ENCODE measurements at regions not wholly inside any gene's neighbourhood (a gene's known extent, or its start where the extent isn't known, plus 50 kb on each side); places are given as distances from the start of the nearest gene placed in this dataset.
"Not testable (repeated sequence)": the region's sequence is repeated elsewhere in the genome, so short reads cannot be mapped to it uniquely, and the experiment has no call there.

- Mint-ChIP-seq H3K36me3 (ENCODE audit: insufficient read depth) (no peaks in the 10 kb centered on the region), H3K4me3 (no peak overlapping the region), H3K27ac (ENCODE audit: low read depth) (no peak overlapping the region), H3K9me3 (no peaks in the 10 kb centered on the region), H3K4me1 (no peaks in the 10 kb centered on the region), H3K27me3 (peaks cover 20% of the 10 kb centered on the region)
- DNase-seq (ENCODE audit: low spot score in 2 of 2) (no peak), ATAC-seq (replicated peaks; ENCODE audit: extremely low read depth, poor library complexity, severe bottlenecking) (no peak)
Observed at GRCh38 chr10:78210548-78210947, 176.9 kb downstream of the RPS24 start.

- no peaks in the 10 kb centered on the region for H3K9me3 Mint-ChIP-seq
Observed at GRCh38 chr10:78210976-78211375, 177.3 kb downstream of the RPS24 start.

GRCh38 chr10:78211561-78212051 lies 177.9 kb downstream of the RPS24 start:
- no peak overlapping the region for H3K4me3 Mint-ChIP-seq
- H3K36me3 Mint-ChIP-seq (ENCODE audit: insufficient read depth) = no peaks in the 10 kb centered on the region
- H3K9me3 Mint-ChIP-seq = no peaks in the 10 kb centered on the region
- H3K27me3 Mint-ChIP-seq = peaks cover 31% of the 10 kb centered on the region
- DNase-seq (ENCODE audit: low spot score in 2 of 2) (no peak), ATAC-seq (replicated peaks; ENCODE audit: extremely low read depth, poor library complexity, severe bottlenecking) (no peak)
- H3K4me1 Mint-ChIP-seq = no peaks in the 10 kb centered on the region
- H3K27ac Mint-ChIP-seq (ENCODE audit: low read depth) = no peak overlapping the region

More at GRCh38 chr10:78210976-78211375, 177.3 kb downstream of the RPS24 start:
- H3K36me3 Mint-ChIP-seq (ENCODE audit: insufficient read depth) = no peaks in the 10 kb centered on the region
- DNase-seq (ENCODE audit: low spot score in 2 of 2) (no peak), ATAC-seq (replicated peaks; ENCODE audit: extremely low read depth, poor library complexity, severe bottlenecking) (no peak)
- no peaks in the 10 kb centered on the region for H3K4me1 Mint-ChIP-seq
- H3K4me3 Mint-ChIP-seq = no peak overlapping the region
- H3K27me3 Mint-ChIP-seq = peaks cover 24% of the 10 kb centered on the region
- H3K27ac Mint-ChIP-seq (ENCODE audit: low read depth) = no peak overlapping the region

- no peak overlapping the region for H3K4me3 Mint-ChIP-seq
- peaks cover 37% of the 10 kb centered on the region for H3K27me3 Mint-ChIP-seq
- H3K27ac Mint-ChIP-seq (ENCODE audit: low read depth) = no peak overlapping the region
- ATAC-seq (replicated peaks; ENCODE audit: extremely low read depth, poor library complexity, severe bottlenecking) (no peak), DNase-seq (ENCODE audit: low spot score in 2 of 2) (no peak)
- H3K9me3 Mint-ChIP-seq = no peaks in the 10 kb centered on the region
- no peaks in the 10 kb centered on the region for H3K4me1 Mint-ChIP-seq
- H3K36me3 Mint-ChIP-seq (ENCODE audit: insufficient read depth) = no peaks in the 10 kb centered on the region
Observed at GRCh38 chr10:78212060-78212785, 178.6 kb downstream of the RPS24 start.

DNA sequence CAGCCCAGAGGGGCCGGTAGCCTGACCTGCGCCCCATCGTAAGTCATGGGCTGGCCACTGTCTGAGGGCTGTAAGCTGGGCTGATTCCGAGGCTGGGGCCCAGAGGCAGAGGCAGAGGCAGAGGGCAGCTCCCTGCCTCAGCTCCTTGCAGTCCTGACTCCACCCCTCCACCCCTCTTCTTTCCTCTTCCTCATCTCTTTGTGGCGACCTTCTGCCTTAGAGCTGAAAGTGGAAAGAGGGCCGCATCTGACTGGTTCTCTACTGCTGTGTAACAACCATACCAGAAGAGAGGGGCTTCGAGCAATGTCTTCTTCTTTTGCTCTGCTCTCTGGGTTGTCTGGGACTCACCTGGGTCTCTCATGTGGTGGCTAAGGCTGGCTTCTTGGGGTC lies 179.1 kb downstream of the RPS24 start:
- no peaks in the 10 kb centered on the region for H3K4me1 Mint-ChIP-seq

GRCh38 chr10:78214955-78215354 lies 181.3 kb downstream of the RPS24 start:
- no peak for DNase-seq (ENCODE audit: low spot score in 2 of 2)

More for the DNA sequence above, 179.1 kb downstream of the RPS24 start:
- ATAC-seq (replicated peaks; ENCODE audit: extremely low read depth, poor library complexity, severe bottlenecking) (no peak), DNase-seq (ENCODE audit: low spot score in 2 of 2) (no peak)
- peaks cover 42% of the 10 kb centered on the region for H3K27me3 Mint-ChIP-seq
- no peak overlapping the region for H3K4me3 Mint-ChIP-seq
- no peaks in the 10 kb centered on the region for H3K9me3 Mint-ChIP-seq
- H3K27ac Mint-ChIP-seq (ENCODE audit: low read depth) = no peak overlapping the region
- H3K36me3 Mint-ChIP-seq (ENCODE audit: insufficient read depth) = no peaks in the 10 kb centered on the region

GRCh38 chr10:78215645-78216044 lies 182.0 kb downstream of the RPS24 start:
- no peak for ATAC-seq (replicated peaks; ENCODE audit: extremely low read depth, poor library complexity, severe bottlenecking)
- DNase-seq (ENCODE audit: low spot score in 2 of 2) = no peak
- no peak overlapping the region for H3K27ac Mint-ChIP-seq (ENCODE audit: low read depth)
- no peaks in the 10 kb centered on the region for H3K4me1 Mint-ChIP-seq
- no peak overlapping the region for H3K4me3 Mint-ChIP-seq
- no peaks in the 10 kb centered on the region for H3K9me3 Mint-ChIP-seq
- peaks cover 71% of the 10 kb centered on the region for H3K27me3 Mint-ChIP-seq
- H3K36me3 Mint-ChIP-seq (ENCODE audit: insufficient read depth) = no peaks in the 10 kb centered on the region

More at GRCh38 chr10:78214955-78215354, 181.3 kb downstream of the RPS24 start:
- H3K27ac Mint-ChIP-seq (ENCODE audit: low read depth) = no peak overlapping the region
- H3K36me3 Mint-ChIP-seq (ENCODE audit: insufficient read depth) = no peaks in the 10 kb centered on the region
- no peak for ATAC-seq (replicated peaks; ENCODE audit: extremely low read depth, poor library complexity, severe bottlenecking)
- no peaks in the 10 kb centered on the region for H3K9me3 Mint-ChIP-seq
- H3K4me1 Mint-ChIP-seq = no peaks in the 10 kb centered on the region
- no peak overlapping the region for H3K4me3 Mint-ChIP-seq
- H3K27me3 Mint-ChIP-seq = peaks cover 64% of the 10 kb centered on the region

DNA sequence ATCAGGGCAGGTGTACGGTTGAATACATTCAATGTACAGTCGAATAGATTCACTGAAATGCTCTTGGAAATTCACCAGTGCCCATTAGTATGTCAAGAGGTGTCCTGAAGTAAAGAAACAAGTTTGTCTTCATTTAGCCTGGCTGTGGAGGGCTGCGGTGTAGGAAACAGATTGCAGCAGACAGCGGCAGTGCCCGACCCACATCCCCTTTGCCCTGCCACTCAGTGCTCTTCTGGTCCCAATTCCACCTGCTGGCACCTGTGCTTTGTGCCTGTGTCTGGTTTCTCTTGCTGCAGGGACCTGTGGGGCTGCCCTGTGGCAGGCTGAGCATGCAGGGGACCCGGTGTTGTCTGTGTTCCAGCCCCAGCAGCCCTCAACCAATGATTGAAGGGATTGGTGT lies 183.7 kb downstream of the RPS24 start:
- Mint-ChIP-seq H3K27me3 (peaks cover 81% of the 10 kb centered on the region), H3K27ac (ENCODE audit: low read depth) (no peak overlapping the region), H3K9me3 (no peaks in the 10 kb centered on the region), H3K4me3 (no peak overlapping the region), H3K36me3 (ENCODE audit: insufficient read depth) (no peaks in the 10 kb centered on the region), H3K4me1 (no peaks in the 10 kb centered on the region)
- DNase-seq (ENCODE audit: low spot score in 2 of 2) (no peak), ATAC-seq (replicated peaks; ENCODE audit: extremely low read depth, poor library complexity, severe bottlenecking) (no peak)

GRCh38 chr10:78218798-78219490 lies 185.3 kb downstream of the RPS24 start:
- Mint-ChIP-seq H3K36me3 (ENCODE audit: insufficient read depth) (no peaks in the 10 kb centered on the region), H3K9me3 (no peaks in the 10 kb centered on the region), H3K27ac (ENCODE audit: low read depth) (peak overlapping the region; percentile 16), H3K27me3 (peaks cover 89% of the 10 kb centered on the region), H3K4me1 (no peaks in the 10 kb centered on the region), H3K4me3 (no peak overlapping the region)
- DNase-seq (ENCODE audit: low spot score in 2 of 2) = no peak
- no peak for ATAC-seq (replicated peaks; ENCODE audit: extremely low read depth, poor library complexity, severe bottlenecking)

- peak overlapping the region; percentile 16 for H3K27ac Mint-ChIP-seq (ENCODE audit: low read depth)
- not testable (repeated sequence) for H3K4me3 Mint-ChIP-seq; ATAC-seq (replicated peaks; ENCODE audit: extremely low read depth, poor library complexity, severe bottlenecking); H3K9me3 Mint-ChIP-seq; H3K4me1 Mint-ChIP-seq; DNase-seq (ENCODE audit: low spot score in 2 of 2); H3K36me3 Mint-ChIP-seq (ENCODE audit: insufficient read depth)
- H3K27me3 Mint-ChIP-seq = peaks cover 89% of the 10 kb centered on the region
Observed at GRCh38 chr10:78219568-78219967, 185.9 kb downstream of the RPS24 start.

DNA sequence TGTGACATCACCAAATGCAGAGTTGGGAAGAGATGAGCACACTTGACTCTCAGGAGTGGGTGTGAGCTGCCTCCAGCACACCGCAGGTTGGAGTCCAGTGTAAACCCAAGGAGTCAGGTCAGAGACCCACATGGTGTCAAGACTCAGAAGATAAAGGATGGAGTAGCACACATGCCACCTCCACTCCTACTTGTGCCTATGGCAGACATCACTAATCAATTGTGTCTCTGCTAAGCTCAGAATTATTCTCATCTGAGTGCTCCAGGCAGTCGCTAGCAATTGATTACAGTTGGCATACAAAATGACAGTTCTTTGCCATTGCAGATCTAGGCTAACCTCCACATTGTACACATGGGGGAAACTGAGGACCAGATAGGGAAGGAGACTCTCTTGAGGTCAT lies 187.1 kb downstream of the RPS24 start:
- H3K36me3 Mint-ChIP-seq (ENCODE audit: insufficient read depth) = no peaks in the 10 kb centered on the region

GRCh38 chr10:78222096-78222790 lies 188.6 kb downstream of the RPS24 start:
- Mint-ChIP-seq H3K4me3 (no peak overlapping the region), H3K27me3 (peaks cover 77% of the 10 kb centered on the region), H3K27ac (ENCODE audit: low read depth) (no peak overlapping the region), H3K4me1 (no peaks in the 10 kb centered on the region), H3K36me3 (ENCODE audit: insufficient read depth) (no peaks in the 10 kb centered on the region), H3K9me3 (no peaks in the 10 kb centered on the region)
- DNase-seq (ENCODE audit: low spot score in 2 of 2) (no peak), ATAC-seq (replicated peaks; ENCODE audit: extremely low read depth, poor library complexity, severe bottlenecking) (no peak)

More for the DNA sequence above, 187.1 kb downstream of the RPS24 start:
- ATAC-seq (replicated peaks; ENCODE audit: extremely low read depth, poor library complexity, severe bottlenecking) (no peak), DNase-seq (ENCODE audit: low spot score in 2 of 2) (no peak)
- Mint-ChIP-seq H3K4me1 (no peaks in the 10 kb centered on the region), H3K27ac (ENCODE audit: low read depth) (no peak overlapping the region), H3K9me3 (no peaks in the 10 kb centered on the region), H3K4me3 (no peak overlapping the region), H3K27me3 (peaks cover 82% of the 10 kb centered on the region)

Data from central memory CD8-positive, alpha-beta T cell (primary cell).